HG02678 (cell line): ENCODE measurements at regions not wholly inside any gene's neighbourhood (a gene's known extent, or its start where the extent isn't known, plus 50 kb on each side); places are given as distances from the start of the nearest gene placed in this dataset.
"Not testable (repeated sequence)": the region's sequence is repeated elsewhere in the genome, so short reads cannot be mapped to it uniquely, and the experiment has no call there.

ENCODE experiments used
- ATAC-seq: cut with Tn5 transposase; IDR thresholded peaks from one replicate; pipeline ENCODE4 v1.9.1; 2021; ENCODE audit warnings: mild to moderate bottlenecking, moderate library complexity; ENCODE audit not compliant: unreplicated experiment

DNA sequence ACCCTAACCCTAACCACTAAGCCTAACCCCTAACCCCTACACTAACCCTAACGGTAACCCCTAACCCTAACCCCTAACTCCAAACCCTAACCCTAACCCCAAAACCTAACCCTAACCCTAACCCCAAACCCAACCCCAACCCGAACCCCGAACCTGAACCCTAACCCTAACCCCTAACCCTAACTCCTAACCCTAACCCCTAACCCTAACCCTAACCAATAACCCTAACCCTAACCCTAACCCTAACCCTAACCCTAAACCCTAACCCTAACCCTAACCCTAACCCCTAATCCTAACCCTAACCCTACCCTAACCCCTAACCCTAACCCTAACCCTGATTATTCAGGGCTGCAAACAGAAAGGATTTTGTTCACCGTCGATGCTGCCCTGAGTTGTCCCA lies 144.6 kb upstream of the DUSP22 start:
- not testable (repeated sequence) for ATAC-seq

DNA sequence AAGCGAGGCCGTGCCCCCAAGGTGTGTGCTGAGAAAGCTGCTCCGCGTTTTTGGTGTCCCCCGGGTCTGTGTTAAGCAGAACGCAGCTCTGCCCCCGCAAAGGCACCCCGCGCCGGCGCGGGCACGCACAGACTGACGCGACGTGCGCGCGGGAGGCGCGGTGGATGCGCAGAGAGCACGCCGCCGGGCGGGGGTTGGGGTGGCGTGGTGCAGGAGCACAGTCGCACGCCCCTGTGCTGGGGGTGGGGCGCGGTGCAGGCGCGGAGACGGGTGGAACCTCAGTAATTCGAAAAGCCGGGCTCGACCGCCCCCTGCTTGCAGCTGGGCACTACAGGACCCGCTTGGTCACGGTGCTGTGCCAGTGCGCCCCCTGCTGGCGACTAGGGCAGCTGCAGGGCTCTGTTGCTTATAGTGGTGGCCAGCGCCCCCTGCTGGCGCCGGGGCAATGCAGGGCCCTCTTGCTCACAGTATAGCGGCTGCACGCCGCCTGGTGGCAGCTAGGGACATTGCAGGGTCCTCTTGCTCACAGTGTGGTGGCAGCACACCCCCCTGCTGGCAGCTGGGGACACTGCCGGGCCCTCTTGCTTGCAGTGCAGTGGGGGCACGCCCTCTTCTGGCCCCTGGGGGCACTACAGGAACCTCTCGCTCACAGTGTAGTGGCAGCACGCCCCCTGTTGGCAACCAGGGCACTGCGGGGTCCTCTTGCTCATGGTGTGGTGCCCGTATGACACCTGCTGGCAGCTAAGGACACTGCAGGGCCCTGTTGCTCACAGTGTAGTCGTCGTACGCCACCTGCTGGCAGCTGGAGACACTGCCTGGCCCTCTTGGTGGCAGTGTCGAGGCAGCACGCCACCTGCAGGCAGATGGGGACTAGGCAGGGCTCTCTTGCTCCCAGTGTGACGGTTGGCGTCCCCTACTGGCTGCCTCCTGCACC lies 144.0 kb upstream of the DUSP22 start:
- ATAC-seq, result peak; percentile 94

DNA sequence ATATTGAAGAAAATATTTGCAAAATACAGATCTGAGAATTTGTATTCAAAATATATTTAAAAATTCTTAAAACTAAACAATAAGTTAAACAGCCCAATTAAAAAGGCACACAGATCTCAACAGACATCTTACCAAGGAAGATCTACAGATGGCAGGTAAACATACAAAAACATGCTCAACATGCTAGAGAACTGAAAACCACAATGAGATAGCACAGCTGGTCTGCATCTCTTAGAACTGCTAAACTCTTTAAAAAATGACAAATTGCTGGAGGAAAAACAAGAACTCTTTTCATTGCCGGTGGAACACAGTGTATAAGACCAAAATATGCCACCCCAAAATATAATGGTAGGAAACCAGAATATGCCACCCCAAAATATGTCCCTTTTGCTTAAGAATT lies 142.1 kb upstream of the DUSP22 start:
- not testable (repeated sequence) for ATAC-seq

DNA sequence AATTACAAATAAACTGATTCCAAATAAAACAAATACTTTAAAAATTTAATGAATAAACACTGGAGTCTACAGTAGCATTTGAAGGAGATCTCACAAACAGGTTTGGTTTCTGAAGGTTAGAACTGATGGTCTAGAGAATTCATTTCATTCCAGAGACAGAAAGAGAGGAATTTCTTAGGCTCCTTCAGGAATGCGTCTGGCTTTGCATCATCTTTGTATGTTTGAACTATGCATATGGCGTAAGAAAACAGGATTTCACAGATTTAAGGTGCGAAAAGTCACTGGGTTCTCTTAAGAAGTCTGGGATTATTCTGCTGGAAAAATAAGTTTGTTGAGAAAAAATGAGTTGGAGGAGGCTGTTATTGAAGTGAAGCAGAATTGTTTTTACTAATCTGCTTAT lies 139.9 kb upstream of the DUSP22 start:
- not testable (repeated sequence) for ATAC-seq

DNA sequence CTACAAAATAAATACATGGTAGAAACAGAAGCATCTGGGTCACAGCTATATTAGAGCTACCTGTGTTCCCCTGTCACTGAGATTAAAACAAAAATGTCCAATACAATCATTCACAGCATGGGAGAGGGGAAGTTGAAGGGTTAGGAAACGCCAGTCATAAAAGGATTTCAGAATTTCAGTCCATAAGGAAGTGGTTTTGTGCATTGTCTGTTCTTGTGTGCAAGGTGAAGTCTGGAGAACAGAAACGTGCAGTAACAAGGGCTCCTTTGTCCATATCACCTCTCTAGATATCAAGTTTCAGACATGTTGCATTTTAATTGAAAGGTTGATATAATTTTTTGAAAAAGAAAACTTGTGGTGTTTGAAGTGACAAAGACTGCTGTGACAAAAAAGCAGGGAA lies 139.3 kb upstream of the DUSP22 start:
- not testable (repeated sequence) for ATAC-seq

DNA sequence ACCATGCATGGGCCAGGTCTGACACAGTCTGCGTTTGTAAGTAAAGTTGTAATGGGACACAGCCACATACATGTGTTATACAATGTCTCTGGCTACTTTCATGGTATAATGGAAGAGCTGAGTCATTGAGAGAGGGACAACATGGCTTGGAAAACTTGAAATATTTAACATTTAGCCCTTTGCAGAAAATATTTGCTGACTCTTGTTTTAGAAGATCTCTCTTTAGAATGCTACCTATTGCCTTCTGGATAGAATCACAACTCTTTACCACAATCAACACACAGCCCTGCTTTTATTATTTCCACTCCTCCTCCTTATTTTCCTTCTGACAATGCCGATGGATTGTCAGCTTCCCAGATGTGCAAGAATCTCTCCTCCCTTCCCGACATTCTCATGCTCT lies 138.4 kb upstream of the DUSP22 start:
- not testable (repeated sequence) for ATAC-seq

DNA sequence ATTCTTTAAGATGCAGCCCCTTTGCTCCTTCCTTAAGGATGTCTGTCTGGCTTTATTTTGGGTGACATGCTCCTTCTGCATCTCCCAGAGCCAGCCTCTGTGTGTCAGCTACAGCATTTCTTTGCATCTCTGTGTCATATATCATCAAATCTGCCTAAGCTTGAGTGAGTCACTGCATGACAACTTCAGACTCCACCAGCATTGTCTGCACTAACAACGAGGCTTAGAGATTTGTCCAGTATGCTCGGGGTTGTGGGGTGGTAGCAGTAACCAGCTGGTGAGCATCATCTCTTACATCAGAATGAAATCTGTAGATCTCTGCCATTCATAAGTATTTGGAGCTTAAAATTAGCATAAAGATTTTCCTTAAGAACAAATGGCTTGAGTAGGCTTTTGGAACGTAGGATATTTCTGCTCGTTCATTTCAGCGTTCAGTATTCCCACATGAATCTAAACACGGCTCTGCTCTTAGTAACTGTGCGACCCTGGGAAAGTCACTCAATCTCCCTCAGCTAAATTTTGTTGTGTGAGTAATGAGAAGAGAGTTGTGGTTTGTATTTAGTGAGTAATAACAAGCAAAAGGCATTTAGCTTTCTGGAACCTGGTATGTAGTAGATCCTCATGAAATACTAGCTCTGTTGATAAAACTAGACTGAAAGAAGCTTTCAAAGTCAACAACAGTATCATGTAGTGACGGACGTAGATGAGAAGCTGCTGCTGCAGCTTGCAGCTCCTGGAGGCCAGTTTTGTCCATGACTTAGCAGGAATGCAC lies 137.8 kb upstream of the DUSP22 start:
- ATAC-seq, result not testable (repeated sequence)

DNA sequence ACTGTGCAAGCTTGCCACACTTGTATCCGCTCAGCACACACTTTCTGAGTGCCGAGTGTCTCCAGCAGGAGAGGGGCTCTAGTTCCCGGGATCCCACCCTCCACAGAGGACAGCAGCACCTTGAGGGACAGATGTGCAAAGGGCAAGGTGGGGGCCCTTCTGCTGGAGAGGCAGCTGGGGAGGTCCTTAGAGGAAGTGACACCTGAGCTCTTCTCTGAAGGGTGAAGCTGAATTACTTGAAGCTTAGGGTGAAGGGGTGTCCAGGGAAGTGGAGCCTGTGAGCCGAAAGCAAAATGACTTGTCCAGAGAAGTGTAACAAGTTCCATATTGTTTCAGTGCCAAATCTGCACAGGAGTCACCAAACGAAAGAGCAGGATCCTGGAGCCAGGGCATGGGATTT lies 136.3 kb upstream of the DUSP22 start:
- ATAC-seq, result no peak

DNA sequence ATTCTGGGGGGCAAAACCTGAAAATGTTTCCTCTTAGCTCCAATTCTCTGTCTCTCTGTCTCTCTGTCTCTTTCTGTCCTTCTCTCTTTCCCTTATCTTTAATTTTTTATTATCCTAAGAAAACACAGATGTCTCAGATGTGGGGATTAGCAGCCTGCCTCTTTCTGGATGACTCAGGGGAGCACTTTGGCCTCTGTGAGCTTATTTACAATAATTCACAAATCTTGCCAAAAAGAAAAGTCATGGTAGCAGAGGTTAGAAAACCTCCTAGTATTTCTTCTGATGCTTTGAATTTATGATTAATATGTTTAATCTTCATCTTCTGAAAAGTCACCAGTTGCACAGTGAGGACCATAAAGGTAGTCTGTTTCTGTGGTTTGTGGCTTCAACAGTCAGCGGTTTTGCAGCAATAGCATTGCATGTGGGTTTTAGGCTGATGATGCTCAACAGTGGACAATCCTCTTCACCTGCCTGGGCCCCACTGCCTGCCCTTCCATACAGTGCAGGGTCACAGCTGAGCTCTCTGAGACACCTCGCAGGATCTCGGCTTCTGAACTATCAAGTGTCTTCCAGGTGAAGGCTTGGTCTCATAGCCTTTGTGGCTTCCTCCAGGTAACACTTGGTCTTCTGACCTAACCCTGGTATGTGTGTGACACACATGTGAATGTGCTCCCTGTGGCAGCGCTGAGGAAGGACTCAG lies 135.7 kb upstream of the DUSP22 start:
- ATAC-seq, result not testable (repeated sequence)

DNA sequence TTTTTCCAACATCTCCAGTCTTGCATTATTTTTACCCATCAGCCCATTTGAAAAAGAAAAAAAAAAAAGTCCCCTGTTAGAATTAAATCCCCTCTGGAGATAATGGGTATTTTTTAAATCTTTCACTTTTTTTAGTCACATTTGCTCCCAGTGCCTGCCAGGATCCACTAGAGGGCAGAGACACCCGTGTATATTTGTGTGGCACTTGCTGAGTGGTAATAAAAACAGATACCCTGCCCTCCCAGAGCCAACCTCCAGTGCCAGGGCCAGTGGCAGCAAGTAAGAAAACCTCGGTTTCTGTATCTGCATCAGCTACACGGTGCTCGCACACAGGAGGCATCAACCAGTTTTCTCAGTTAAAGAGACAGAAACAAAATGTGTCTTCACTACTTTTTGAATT lies 135.1 kb upstream of the DUSP22 start:
- ATAC-seq, result not testable (repeated sequence)

DNA sequence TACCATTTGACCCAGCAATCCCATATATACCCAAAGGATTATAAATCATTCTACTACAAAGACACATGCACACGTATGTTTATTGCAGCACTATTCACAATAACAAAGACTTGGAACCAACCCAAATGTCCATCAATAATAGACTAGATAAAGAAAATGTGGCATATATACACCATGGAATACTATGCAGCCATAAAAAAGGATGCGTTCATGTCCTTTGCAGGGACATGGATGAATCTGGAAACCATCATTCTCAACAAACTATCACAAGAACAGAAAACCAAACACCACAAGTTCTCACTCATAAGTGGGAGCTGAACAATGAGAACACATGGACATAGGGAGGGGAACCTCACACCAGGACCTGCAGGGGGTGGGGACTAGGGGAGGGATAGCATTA lies 130.6 kb upstream of the DUSP22 start:
- ATAC-seq, result not testable (repeated sequence)

DNA sequence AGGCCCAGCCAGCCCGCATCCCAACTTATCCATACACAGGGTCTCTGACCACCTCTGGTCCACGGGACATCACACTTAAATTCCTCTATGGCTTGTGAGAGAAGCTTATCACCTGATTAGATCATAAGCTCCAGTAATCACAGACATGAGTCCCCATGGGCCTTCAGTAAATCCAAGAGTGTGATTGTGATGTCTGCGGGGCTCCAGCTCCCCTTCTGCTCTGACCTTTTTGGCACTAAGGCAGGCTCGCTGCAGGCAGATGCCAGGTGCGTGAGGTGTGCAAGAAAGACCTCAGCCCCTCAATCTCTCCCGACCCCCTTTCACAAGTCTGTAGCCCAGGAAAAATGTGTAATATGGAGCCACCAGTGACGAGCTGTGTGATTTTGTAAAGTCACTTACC lies 127.6 kb upstream of the DUSP22 start:
- ATAC-seq, result no peak

DNA sequence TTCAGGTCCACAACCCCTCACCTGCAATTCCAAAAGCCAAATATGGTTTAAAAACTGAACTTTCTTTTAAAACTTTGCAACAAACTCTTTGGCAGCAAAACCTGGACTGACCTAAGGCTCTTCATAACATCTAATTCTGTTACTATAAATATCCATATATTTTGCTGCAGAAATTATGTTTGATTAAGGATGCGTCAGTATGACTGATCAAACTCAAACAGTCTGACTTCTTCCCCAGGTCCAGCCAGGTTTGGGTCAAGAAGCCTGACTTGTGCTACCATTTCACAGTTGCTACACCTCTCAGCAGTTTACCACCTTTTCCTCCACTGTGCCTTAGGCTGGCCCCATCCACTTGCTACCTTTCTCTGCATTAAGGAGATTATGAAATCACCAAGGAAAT lies 127.0 kb upstream of the DUSP22 start:
- ATAC-seq, result no peak

DNA sequence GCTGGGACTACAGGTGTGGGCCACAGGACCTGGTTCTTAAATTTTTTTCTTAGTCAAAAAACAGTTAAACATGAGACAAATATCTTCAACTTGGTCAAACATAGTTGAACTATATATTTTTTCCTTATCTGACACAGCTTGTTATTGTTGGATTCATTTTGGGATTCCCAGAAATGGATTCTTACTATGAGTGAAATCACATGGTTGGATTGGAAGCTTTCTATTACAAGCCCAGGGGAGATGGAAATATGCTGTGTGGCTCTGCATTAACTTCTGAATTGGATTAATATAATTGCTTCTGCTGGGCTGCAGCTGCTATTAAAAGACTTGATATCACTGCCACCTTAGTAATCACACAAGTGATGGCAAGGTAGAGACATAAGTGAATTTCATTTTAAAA lies 126.4 kb upstream of the DUSP22 start:
- no peak for ATAC-seq

DNA sequence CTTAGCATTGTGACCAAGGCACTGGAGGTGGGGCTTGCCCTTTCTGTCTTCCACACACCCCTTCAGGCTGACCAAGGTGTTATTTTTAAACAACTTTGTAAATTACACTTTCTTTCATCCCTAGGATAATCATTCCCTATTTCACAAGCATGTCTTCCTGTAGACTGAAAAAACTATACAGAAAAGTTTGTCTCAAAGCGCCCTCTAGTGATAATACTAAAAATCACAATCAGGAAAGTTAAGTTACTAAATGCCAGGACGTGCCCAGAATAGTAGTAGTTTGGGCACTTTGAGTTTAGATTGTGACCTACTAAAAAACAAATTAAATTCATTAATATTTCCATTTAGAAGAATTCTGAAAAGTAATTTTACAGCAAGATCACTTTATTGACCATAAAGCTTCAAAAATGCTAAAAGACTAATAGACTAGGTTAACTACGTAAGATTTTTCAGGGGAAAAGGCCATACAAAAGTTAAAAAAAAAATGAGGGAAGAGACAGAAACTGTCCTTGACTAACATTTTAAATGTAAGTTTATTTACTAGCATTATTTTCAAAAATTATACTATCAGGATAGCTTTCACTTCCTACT lies 123.3 kb upstream of the DUSP22 start:
- ATAC-seq, result no peak

DNA sequence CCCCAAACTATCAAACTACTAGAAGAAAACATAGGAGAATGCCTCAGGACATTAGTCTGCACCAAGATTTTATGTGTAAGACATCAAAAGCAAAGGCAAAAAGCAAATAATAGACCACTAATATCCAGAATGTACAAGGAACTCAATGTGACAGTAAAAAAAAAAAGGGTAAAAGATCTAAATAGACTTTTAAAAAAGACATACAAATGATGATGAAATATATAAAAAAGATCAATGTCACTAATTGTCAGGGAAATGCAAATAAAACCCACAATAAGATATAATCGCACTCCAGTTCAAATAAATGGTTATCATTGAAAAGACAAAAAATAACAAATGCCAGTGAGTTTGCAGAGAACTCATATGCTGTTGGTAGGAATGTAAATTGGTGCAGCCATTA lies 118.3 kb upstream of the DUSP22 start:
- ATAC-seq, result no peak

DNA sequence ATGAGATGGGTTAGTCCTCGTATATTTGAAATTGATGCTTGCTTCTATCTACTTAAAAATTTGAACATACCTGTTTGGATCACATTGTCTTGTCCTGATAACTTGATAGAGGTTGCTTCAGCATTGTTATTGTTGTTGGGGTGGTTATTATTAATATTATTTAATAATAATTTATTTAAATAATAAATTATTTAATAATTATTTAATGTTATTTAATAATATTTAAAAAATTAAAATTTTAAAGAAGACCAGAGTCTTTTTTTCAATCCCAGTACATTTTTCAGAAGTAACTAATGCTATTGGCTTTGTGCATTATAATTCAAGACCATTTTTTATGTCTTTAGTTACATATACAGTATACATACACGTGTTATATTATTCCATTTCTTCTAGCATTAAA lies 116.6 kb upstream of the DUSP22 start:
- no peak for ATAC-seq

DNA sequence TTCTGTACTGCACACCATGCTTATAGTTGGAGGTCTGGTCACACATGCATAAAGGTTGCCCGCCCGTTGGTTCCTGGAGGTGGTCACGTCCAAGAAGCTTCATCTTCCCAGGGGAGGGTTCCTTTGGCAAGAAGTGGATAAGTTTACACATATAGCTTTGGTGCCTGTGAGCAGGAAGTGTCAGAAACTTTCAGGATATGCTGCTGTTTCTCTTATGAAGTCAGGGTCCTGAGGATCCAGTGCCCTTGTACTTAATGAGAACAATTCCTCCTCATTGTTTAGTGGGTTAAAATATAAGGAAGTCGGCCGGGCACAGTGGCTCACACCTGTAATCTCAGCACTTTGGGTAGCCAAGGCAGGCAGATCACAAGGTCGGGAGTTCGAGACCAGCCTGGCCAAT lies 115.5 kb upstream of the DUSP22 start:
- no peak for ATAC-seq

DNA sequence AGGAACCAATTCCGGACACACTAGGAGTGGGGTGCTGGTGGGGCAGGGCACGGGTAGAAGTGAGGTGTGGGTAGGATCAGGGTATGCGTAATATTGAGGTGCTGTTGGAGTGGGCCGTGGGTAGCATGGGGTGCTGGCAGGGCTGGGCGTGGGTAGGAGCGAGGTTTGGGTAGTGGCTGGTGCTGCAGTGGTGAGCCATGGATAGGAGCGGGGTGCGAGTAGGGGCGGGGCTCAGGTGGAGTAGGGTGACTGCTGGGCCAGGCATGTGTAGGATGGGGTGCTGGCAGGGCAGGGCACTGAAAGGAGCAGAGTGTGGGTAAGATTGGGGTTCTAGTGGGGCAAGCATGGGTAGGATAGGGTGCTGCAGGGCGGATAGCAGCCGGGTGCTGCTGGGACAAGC lies 114.2 kb upstream of the DUSP22 start:
- ATAC-seq, result no peak

DNA sequence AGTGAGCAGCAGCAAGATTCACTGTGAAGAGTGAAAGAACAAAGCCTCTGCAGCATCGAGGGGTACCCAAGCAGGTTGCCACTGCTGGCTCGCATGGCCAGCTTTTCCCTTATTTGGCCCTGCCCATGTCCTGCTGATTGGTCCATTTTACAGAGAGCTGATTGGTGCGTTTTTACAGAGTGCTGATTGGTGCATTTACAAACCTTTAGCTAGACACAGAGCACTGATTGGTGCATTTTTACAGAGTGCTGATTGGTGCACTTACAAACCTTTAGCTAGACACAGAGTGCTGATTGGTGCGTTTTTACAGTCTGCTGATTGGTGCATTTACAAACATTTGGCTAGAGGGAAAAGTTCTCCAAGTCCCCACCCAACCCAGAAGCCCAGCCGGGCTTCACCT lies 113.4 kb upstream of the DUSP22 start:
- not testable (repeated sequence) for ATAC-seq

DNA sequence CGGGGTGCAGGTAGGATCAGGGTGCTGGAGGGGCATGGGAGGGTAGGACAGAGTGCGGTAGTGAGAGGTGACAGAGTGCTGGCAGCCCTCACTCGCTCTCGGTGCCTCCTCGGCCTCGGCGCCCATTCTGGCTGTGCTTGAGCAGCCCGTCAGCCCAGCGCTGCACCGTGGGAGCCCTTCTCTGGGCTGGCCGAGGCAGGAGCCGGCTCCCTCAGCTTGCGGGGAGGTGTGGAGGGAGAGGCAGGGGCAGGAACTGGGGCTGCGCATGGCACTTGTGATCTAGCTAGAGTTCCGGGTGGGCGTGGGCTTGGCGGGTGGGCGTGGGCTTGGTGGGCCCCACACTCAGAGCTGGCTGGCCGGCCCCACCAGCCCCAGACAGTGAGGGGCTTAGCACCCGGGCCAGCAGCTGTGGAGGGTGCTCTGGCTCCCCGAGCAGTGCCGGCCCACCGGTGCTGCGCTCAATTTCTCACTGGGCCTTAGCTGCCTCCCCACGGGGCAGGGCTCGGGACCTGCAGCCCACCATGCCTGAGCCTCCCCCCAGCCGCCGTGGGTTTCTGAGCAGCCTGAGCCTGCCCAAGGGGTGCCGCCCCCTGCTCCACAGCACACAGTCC lies 112.8 kb upstream of the DUSP22 start:
- ATAC-seq, result no peak
